WTC11 (cell line): ENCODE measurements at regions not wholly inside any gene's neighbourhood (a gene's known extent, or its start where the extent isn't known, plus 50 kb on each side); places are given as distances from the start of the nearest gene placed in this dataset.

Experiments
- AFF4 ChIP-seq: sonication (generic); formaldehyde crosslinking; IDR thresholded peaks from 2 replicates; pipeline ENCODE4 v1.8.1; 2023; ENCODE audit warnings: mild to moderate bottlenecking, missing genetic modification reagents, borderline replicate concordance
- ATF2 ChIP-seq: sonication (generic); formaldehyde crosslinking; IDR thresholded peaks from 2 replicates; pipeline ENCODE4 v1.8.1; 2022; ENCODE audit warnings: low read depth, missing genetic modification reagents, borderline replicate concordance
- CREB1 ChIP-seq: sonication (generic); formaldehyde crosslinking; IDR thresholded peaks from 2 replicates; pipeline ENCODE4 v1.8.0; 2023; ENCODE audit warnings: mild to moderate bottlenecking, missing genetic modification reagents
- CREM ChIP-seq: sonication (generic); formaldehyde crosslinking; IDR thresholded peaks from 2 replicates; pipeline ENCODE4 v1.8.1; 2022; ENCODE audit warnings: mild to moderate bottlenecking, missing genetic modification reagents, moderate library complexity
- CTCF ChIP-seq: fragments of 200-600 bp; IDR thresholded peaks from 2 replicates; pipeline ENCODE4 v1.8.0; 2022; ENCODE audit warnings: antibody characterized with exemption
- FOXK1 ChIP-seq: sonication (generic); formaldehyde crosslinking; IDR thresholded peaks from 2 replicates; pipeline ENCODE4 v1.8.0; 2022; ENCODE audit warnings: mild to moderate bottlenecking, moderate library complexity, missing genetic modification reagents
- GABPB1 ChIP-seq: sonication (generic); formaldehyde crosslinking; IDR thresholded peaks from 2 replicates; pipeline ENCODE4 v1.8.1; 2023; ENCODE audit warnings: mild to moderate bottlenecking, missing genetic modification reagents
- HMGA2 ChIP-seq: fragments of 250-450 bp; sonication (Bioruptor Pico); IDR thresholded peaks from 2 replicates; pipeline ENCODE4 v1.4.0; 2021; ENCODE audit warnings: mild to moderate bottlenecking, moderate library complexity
- JUN ChIP-seq: sonication (generic); formaldehyde crosslinking; IDR thresholded peaks from 2 replicates; pipeline ENCODE4 v1.8.0; 2023; ENCODE audit warnings: mild to moderate bottlenecking, missing genetic modification reagents
- MAX ChIP-seq: sonication (generic); formaldehyde crosslinking; IDR thresholded peaks from 2 replicates; pipeline ENCODE4 v1.8.0; 2022; ENCODE audit warnings: mild to moderate bottlenecking, missing genetic modification reagents
- NFE2L1 ChIP-seq: sonication (generic); formaldehyde crosslinking; IDR thresholded peaks from 2 replicates; pipeline ENCODE4 v1.8.1; 2023; ENCODE audit warnings: missing genetic modification reagents
- TEAD4 ChIP-seq: sonication (generic); formaldehyde crosslinking; IDR thresholded peaks from 2 replicates; pipeline ENCODE4 v1.8.0; 2022; ENCODE audit warnings: mild to moderate bottlenecking, missing genetic modification reagents
- ZNF263 ChIP-seq: sonication (generic); formaldehyde crosslinking; IDR thresholded peaks from 2 replicates; pipeline ENCODE4 v1.8.1; 2022; ENCODE audit warnings: low read depth, mild to moderate bottlenecking, moderate library complexity, missing genetic modification reagents
- ZNF423 ChIP-seq: fragments of 250-450 bp; sonication (Bioruptor Pico); IDR thresholded peaks from 2 replicates; pipeline ENCODE4 v2.1.2; 2022; ENCODE audit warnings: mild to moderate bottlenecking, moderate library complexity

- TF ChIP-seq CREB1 (CRISPR knock-in tag) (no peak), TEAD4 (CRISPR knock-in tag) (no peak), MAX (CRISPR knock-in tag) (no peak), CTCF (no peak), NFE2L1 (no peak), CREM (CRISPR knock-in tag) (no peak), ATF2 (CRISPR knock-in tag) (no peak), JUN (CRISPR knock-in tag) (no peak), FOXK1 (CRISPR knock-in tag) (no peak), ZNF423 (CRISPR knock-in tag) (no peak), GABPB1 (CRISPR knock-in tag) (no peak), AFF4 (no peak), ZNF263 (CRISPR knock-in tag) (no peak), HMGA2 (no peak)
Measured at GRCh38 chr6:44051515-44051914, 75.7 kb downstream of the MRPL14 start.
